ENCODE measurements at regions not wholly inside any gene's neighbourhood (a gene's known extent, or its start where the extent isn't known, plus 50 kb on each side); places are given as distances from the start of the nearest gene placed in this dataset.

- TF ChIP-seq CTCF (conservative IDR thresholded peaks at IDR 0.05; ENCODE audit: low read depth, low read length) (no peak), EZH2 (IDR thresholded peaks at IDR 0.05; ENCODE audit: low read length, unreplicated experiment) (no peak)
These were observed 536.7 kb upstream of the ARGLU1 start for GRCh38 chr13:107104631-107105030.

Data from PC-3 (cell line).